ENCODE measurements at regions not wholly inside any gene's neighbourhood (a gene's known extent, or its start where the extent isn't known, plus 50 kb on each side); places are given as distances from the start of the nearest gene placed in this dataset.

- TF ChIP-seq, protein P1, sequence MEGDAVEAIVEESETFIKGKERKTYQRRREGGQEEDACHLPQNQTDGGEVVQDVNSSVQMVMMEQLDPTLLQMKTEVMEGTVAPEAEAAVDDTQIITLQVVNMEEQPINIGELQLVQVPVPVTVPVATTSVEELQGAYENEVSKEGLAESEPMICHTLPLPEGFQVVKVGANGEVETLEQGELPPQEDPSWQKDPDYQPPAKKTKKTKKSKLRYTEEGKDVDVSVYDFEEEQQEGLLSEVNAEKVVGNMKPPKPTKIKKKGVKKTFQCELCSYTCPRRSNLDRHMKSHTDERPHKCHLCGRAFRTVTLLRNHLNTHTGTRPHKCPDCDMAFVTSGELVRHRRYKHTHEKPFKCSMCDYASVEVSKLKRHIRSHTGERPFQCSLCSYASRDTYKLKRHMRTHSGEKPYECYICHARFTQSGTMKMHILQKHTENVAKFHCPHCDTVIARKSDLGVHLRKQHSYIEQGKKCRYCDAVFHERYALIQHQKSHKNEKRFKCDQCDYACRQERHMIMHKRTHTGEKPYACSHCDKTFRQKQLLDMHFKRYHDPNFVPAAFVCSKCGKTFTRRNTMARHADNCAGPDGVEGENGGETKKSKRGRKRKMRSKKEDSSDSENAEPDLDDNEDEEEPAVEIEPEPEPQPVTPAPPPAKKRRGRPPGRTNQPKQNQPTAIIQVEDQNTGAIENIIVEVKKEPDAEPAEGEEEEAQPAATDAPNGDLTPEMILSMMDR (IDR thresholded peaks at IDR 0.05): no peak
- TF ChIP-seq POLR2A (IDR thresholded peaks at IDR 0.05): no peak
Measured at GRCh38 chr19:16000024-16000663, 51.3 kb downstream of the OR10H4 start.

All from body of pancreas (tissue), 4 donors.